Left cardiac atrium (tissue), 4 donors: ENCODE measurements at regions not wholly inside any gene's neighbourhood (a gene's known extent, or its start where the extent isn't known, plus 50 kb on each side); places are given as distances from the start of the nearest gene placed in this dataset.

Source experiments
- ATAC-seq, 2 donors: fragments of 200-7000 bp; cut with Tn5 transposase; one replicate each; pipeline ENCODE4 v1.9.1; 2020; ENCODE audit warnings: mild to moderate bottlenecking in 2 of 2, moderate library complexity in 2 of 2
- DNase-seq: peaks from one replicate; pipeline ENCODE4 v3.0.0-alpha.2; 2020
- intact Hi-C, 2 donors: fragments of 100-400 bp; cut with DNase I; formaldehyde crosslinking; loops; one replicate each; pipeline versions ENCODE4 v1.14.1 to v1.15.1; 2022 to 2023
- donor health status: DM: no; HTN: yes; CAD: no.
- donor health status: DM: no; HTN: yes; CAD: no; lungs with severe emphysema.
- donor health status: DM: yes; HTN: yes; CAD: no.
- donor health status: Dilated cardiomyopathy.

- ATAC-seq: no peak
- DNase-seq: no peak
- intact Hi-C loops: no loop called here
Observed at GRCh38 chr1:216822480-216822879, 99.3 kb upstream of the ESRRG start.

GRCh38 chr1:216820345-216820744 lies 97.1 kb upstream of the ESRRG start:
- DNase-seq: no peak
- ATAC-seq: peak in 1 of 2 donors; percentile 51
- intact Hi-C loops: no loop called here

- intact Hi-C loops: no loop called here
- ATAC-seq: peak in 1 of 2 donors; percentile 67
- no peak for DNase-seq
Observed at GRCh38 chr1:216818284-216818683, 95.1 kb upstream of the ESRRG start.

- intact Hi-C loops: no loop called here
- DNase-seq: peak; percentile 24
- ATAC-seq: peak; percentile 70 to 83
Observed at GRCh38 chr1:216815260-216816131, 92.3 kb upstream of the ESRRG start.

- intact Hi-C loops: no loop called here
- DNase-seq: no peak
- peak in 1 of 2 donors; percentile 14 for ATAC-seq
Observed at GRCh38 chr1:216814576-216815259, 91.5 kb upstream of the ESRRG start.

GRCh38 chr1:216812966-216813365 lies 89.7 kb upstream of the ESRRG start:
- intact Hi-C loops: no loop called here
- peak in 1 of 2 donors; percentile 42 for ATAC-seq
- no peak for DNase-seq

GRCh38 chr1:216809649-216810048 lies 86.4 kb upstream of the ESRRG start:
- intact Hi-C loops: no loop called here
- DNase-seq (no peak), ATAC-seq (no peak)

- ATAC-seq: no peak
- DNase-seq: no peak
Observed at GRCh38 chr1:216807696-216808095, 84.5 kb upstream of the ESRRG start.

GRCh38 chr1:216805953-216806352 lies 82.7 kb upstream of the ESRRG start:
- no peak for DNase-seq
- ATAC-seq: no peak
- intact Hi-C loops: no loop called here

More at GRCh38 chr1:216807696-216808095, 84.5 kb upstream of the ESRRG start:
- intact Hi-C loops: no loop called here

- ATAC-seq (peak; percentile 67 to 77), DNase-seq (no peak)
- intact Hi-C loops: no loop called here
Observed at GRCh38 chr1:216805233-216805632, 82.0 kb upstream of the ESRRG start.

- ATAC-seq (peak in 1 of 2 donors; percentile 33), DNase-seq (no peak)
- intact Hi-C loops: no loop called here
Observed at GRCh38 chr1:216804111-216804510, 80.9 kb upstream of the ESRRG start.

- intact Hi-C loops: no loop called here
- DNase-seq (no peak), ATAC-seq (no peak)
Observed at GRCh38 chr1:216794586-216794985, 71.4 kb upstream of the ESRRG start.

GRCh38 chr1:216793973-216794372 lies 70.7 kb upstream of the ESRRG start:
- intact Hi-C loops: no loop called here
- DNase-seq: no peak
- peak in 1 of 2 donors; percentile 45 for ATAC-seq

- no peak for ATAC-seq
- DNase-seq: no peak
- intact Hi-C loops: no loop called here
Observed at GRCh38 chr1:216793303-216793702, 70.1 kb upstream of the ESRRG start.

GRCh38 chr1:216788671-216789070 lies 65.4 kb upstream of the ESRRG start:
- intact Hi-C loops: no loop called here
- no peak for DNase-seq
- ATAC-seq: no peak

- ATAC-seq: peak; percentile 41 to 56
- intact Hi-C loops: no loop called here
- DNase-seq: no peak
Observed at GRCh38 chr1:216785737-216786136, 62.5 kb upstream of the ESRRG start.

- DNase-seq (no peak), ATAC-seq (peak; percentile 34 to 38)
- intact Hi-C loops: no loop called here
Observed at GRCh38 chr1:216785221-216785620, 62.0 kb upstream of the ESRRG start.

- no peak for DNase-seq
- ATAC-seq: no peak
- intact Hi-C loops: no loop called here
Observed at GRCh38 chr1:216779686-216780085, 56.5 kb upstream of the ESRRG start.

GRCh38 chr1:216778737-216779136 lies 55.5 kb upstream of the ESRRG start:
- no peak for DNase-seq
- ATAC-seq: no peak
- intact Hi-C loops: no loop called here

- intact Hi-C loops: no loop called here
- no peak for ATAC-seq
- DNase-seq: no peak
Observed at GRCh38 chr1:216777148-216777547, 53.9 kb upstream of the ESRRG start.
